Epithelial cell of proximal tubule (primary cell): ENCODE measurements at regions not wholly inside any gene's neighbourhood (a gene's known extent, or its start where the extent isn't known, plus 50 kb on each side); places are given as distances from the start of the nearest gene placed in this dataset.

Experiments used
- DNase-seq: peaks from one replicate; pipeline ENCODE4 v3.0.0-alpha.2; 2011; ENCODE audit warnings: low read depth
- H3K4me3 ChIP-seq: 2 replicates; pipeline ENCODE4 v1.5.1; 2011; ENCODE audit warnings: low read depth, mild to moderate bottlenecking, low read length
- TF ChIP-seq, protein P1 (sequence below): conservative IDR thresholded peaks from 2 replicates; pipeline ENCODE4 v1.5.1; 2012; ENCODE audit warnings: low read depth, mild to moderate bottlenecking, low read length

DNA sequence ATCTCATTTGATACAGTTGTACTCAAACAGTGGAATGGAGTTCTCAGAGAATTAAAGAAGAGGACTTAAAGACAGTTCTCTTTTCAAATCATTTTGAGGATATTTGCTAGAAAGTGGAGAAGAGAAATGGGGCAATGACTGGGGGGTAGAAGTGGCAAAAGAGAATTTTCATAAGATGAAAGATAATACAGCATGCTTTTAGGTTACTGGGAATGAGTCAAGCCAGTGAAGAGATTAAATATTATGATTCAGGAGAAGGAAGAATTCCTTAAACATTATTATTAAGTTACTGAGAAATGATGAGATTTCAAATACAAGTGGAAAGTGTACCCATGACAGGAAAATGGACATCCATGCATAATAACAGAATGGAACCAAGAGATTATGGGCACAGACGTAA is 219.0 kb upstream of the DKK2 start:
- H3K4me3 ChIP-seq = no peak overlapping the region
- no peak for DNase-seq
- TF ChIP-seq, protein P1, sequence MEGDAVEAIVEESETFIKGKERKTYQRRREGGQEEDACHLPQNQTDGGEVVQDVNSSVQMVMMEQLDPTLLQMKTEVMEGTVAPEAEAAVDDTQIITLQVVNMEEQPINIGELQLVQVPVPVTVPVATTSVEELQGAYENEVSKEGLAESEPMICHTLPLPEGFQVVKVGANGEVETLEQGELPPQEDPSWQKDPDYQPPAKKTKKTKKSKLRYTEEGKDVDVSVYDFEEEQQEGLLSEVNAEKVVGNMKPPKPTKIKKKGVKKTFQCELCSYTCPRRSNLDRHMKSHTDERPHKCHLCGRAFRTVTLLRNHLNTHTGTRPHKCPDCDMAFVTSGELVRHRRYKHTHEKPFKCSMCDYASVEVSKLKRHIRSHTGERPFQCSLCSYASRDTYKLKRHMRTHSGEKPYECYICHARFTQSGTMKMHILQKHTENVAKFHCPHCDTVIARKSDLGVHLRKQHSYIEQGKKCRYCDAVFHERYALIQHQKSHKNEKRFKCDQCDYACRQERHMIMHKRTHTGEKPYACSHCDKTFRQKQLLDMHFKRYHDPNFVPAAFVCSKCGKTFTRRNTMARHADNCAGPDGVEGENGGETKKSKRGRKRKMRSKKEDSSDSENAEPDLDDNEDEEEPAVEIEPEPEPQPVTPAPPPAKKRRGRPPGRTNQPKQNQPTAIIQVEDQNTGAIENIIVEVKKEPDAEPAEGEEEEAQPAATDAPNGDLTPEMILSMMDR = no peak

DNA sequence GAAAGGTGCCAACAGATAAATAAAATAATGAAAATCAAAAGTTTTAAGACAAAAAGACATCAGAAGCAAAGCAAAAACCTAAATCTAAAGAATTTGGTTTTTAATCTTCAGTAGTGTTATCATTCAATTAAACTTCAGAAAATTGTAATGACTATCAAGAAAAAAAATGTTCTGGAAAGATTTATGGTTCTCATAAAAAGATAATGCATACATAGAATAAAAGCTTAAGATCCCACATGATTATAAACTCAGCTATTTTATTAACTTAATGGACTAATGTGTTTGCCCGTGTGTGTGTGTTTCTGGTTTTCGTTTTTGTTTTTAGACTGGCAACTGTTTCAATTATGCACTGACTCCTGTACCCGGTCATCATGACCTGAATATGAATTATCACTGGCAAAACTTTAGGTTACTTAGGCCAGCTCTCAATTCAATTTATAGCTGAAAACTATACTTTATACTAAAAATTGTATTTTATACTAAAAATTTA is 217.5 kb upstream of the DKK2 start:
- no peak overlapping the region for H3K4me3 ChIP-seq
- TF ChIP-seq, protein P1 = no peak

DNA sequence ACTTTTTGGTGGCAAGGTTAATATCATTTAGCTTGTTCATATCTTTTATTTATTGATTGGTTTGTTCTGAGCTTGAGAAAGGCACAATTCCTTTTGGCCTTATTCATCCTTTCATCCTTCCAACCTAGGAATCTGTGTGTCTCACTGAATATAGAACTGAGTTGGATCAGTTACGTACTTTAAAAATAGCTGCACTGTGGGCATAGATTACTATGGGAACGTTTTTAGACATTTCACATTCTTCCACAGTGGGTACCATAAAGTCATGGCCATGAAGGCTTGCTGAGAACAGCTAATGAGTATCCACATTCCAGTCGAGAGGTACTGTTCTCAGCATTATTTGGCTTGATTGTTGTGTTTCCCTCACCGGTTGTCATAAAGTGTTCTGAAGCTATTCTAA is 217.0 kb upstream of the DKK2 start:
- TF ChIP-seq, protein P1 = no peak
- no peak overlapping the region for H3K4me3 ChIP-seq
- DNase-seq = no peak

More for the DNA sequence above, 217.5 kb upstream of the DKK2 start:
- DNase-seq = no peak

DNA sequence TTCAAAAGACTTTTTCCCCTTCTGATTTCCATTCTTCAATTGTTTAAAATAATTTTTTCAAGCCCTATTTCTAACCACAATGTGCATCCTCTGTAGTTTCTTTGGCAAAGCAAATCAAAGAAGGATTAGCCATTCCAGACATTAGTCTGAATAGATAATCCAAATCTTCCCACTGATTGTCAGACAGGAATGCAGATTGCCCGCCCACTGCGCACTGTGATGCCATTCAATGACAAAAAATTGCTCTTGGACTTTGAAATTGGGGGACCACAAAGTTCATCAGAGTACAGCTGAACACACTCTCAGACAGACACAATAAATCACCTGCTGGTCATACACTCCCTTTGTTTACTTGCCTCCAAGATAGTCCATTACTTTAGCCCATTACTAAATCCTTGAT is 216.5 kb upstream of the DKK2 start:
- H3K4me3 ChIP-seq = no peak overlapping the region
- DNase-seq = no peak
- TF ChIP-seq, protein P1 = no peak

DNA sequence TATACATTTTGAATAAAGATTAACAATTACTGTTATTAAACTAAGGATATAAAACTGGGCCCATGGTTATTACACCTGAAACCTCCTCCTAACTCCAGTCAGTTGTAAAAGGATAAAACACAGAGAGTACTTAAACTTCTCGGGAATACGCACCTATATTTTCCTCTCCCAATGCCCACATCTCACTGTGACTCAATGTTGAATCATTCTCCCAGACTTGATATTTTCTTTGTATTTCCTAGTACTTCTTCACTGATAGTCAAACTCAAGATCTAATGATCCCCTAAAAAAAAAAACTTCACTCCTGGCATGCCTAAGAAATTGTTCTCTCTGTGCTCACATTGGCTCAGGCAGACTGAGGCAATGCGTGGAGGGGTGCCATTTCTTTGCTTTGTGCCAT is 212.5 kb upstream of the DKK2 start:
- DNase-seq = no peak
- no peak overlapping the region for H3K4me3 ChIP-seq
- TF ChIP-seq, protein P1 = no peak

DNA sequence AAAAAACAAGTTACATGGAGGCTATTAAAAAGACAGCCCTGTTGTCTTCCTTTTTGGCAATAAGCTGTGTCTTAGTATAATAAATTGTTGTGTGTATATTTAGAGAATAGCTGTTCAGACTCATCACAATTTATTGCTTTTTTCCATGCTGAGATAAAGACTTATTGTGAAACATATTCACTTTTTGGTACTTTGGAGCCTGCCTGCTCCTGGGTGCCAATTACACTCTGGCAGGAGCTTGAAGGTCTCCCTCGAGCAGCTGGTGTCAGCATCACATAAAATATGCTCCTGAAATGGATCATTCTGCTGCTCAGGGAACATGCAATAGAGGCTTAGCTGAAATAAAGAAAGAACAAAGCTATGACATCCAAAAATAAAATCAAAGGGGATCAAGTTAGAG is 211.6 kb upstream of the DKK2 start:
- TF ChIP-seq, protein P1 = no peak
- DNase-seq = no peak
- H3K4me3 ChIP-seq = no peak overlapping the region

DNA sequence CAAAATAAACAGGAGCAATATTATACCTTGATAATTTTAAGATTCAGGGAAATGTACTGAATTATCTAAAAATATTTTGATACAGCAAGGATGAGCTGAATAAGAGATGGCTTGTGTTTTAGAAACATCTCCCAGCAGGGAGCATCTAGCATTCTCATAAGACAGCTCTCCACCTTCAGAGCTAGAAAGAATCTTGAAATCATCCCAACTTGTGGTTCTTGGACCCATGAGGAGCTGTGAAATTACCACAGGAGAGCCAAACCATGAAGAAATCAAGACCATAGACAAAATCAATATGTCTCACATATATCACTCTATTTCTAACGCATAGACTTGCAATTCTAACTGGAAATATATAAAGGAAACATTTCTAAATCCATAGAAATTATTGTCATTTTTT is 210.6 kb upstream of the DKK2 start:
- TF ChIP-seq, protein P1 = no peak
- DNase-seq = no peak
- H3K4me3 ChIP-seq = no peak overlapping the region
